ENCODE measurements at regions not wholly inside any gene's neighbourhood (a gene's known extent, or its start where the extent isn't known, plus 50 kb on each side); places are given as distances from the start of the nearest gene placed in this dataset.

DNA sequence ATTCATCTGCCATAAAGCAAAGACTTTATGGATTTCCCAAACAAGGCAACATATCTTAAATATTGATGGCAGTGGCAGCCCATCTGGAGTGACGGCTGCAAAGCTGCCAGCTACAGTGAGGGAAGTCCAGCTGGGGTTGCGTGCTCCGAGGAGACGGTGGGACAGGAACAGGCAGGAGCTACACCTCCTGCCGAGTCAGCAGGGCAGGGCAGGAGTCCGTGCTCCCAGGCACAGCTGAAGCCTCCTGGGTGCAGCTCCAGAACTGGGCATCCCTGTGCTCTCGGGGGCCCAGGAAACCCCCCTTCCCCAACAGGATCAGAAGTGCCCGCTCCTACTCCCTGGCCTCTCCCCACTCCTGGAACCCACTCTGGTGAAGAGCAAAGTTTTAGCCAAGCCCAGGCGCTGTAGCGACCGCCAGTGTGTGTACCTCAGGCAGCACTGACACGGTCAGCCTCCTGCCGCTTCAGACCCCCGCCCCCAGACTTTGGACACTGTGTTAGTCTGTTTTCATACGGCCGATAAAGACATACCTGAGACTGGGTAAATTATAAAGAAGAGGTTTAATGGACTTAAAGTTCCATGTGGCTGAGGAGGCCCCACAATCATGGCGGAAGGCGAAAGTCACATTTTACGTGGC lies 556.4 kb upstream of the CCDC54 start:
- TF ChIP-seq CTCF (conservative IDR thresholded peaks at IDR 0.05) (no peak), ZFX (IDR thresholded peaks at IDR 0.05) (no peak)
